Tibial artery (tissue), 4 donors: ENCODE measurements at regions not wholly inside any gene's neighbourhood (a gene's known extent, or its start where the extent isn't known, plus 50 kb on each side); places are given as distances from the start of the nearest gene placed in this dataset.

Experiments
- DNase-seq, 2 donors: peaks; one replicate each; pipeline ENCODE4 v3.0.0-alpha.2; 2019
- H3K27ac ChIP-seq, 2 donors: fragments of 200-600 bp; sonication (generic) in 1 of 2; 1 replicate in 1 of 2; 2 replicates in 1 of 2; pipeline ENCODE4 v1.5.1; 2018 to 2019; ENCODE audit warnings: mild to moderate bottlenecking in 1 of 2
- H3K27me3 ChIP-seq, 2 donors: fragments of 200-600 bp; sonication (generic) in 1 of 2; one replicate each; pipeline versions ENCODE4 v1.5.1 to v1.6.0; 2016 to 2019
- H3K36me3 ChIP-seq, 3 donors: fragments of 200-600 bp; sonication (generic) in 2 of 3; one replicate each; pipeline ENCODE4 v1.5.1; 2016 to 2019; ENCODE audit warnings: mild to moderate bottlenecking in 2 of 3
- H3K4me1 ChIP-seq, 4 donors: fragments of 200-600 bp; sonication (generic) in 2 of 4; 1 replicate in 3 of 4; 2 replicates in 1 of 4; pipeline ENCODE4 v1.5.1; 2016 to 2019
- H3K4me3 ChIP-seq, 2 donors: fragments of 200-600 bp; sonication (generic) in 1 of 2; 1 replicate in 1 of 2; 2 replicates in 1 of 2; pipeline ENCODE4 v1.5.1; 2018 to 2019; ENCODE audit warnings: mild to moderate bottlenecking in 2 of 2
- H3K9me3 ChIP-seq, 3 donors: fragments of 200-600 bp; sonication (generic) in 1 of 3; one replicate each; pipeline ENCODE4 v1.5.1; 2016 to 2019
- CTCF ChIP-seq, 2 experiments: fragments of 200-600 bp in 1 of 2; fragments of 450-650 bp in 1 of 2; IDR thresholded peaks; one replicate each; pipeline ENCODE4 v1.5.1; 2017 to 2019; ENCODE audit warnings: antibody characterized with exemption in 2 of 2, mild to moderate bottlenecking in 1 of 2, moderate library complexity in 1 of 2
- intact Hi-C: fragments of 100-400 bp; cut with DNase I; formaldehyde crosslinking; loops from one replicate; pipeline ENCODE4 v1.15.0; 2023; ENCODE audit warnings: low total_unique reads

- H3K9me3 ChIP-seq = no peaks in the 10 kb centered on the region
- intact Hi-C loops = no loop called here
- no peak for TF ChIP-seq CTCF (IDR thresholded peaks at IDR 0.05)
- no peak overlapping the region for H3K27ac ChIP-seq
- DNase-seq = no peak
- H3K4me3 ChIP-seq = no peak overlapping the region
- H3K4me1 ChIP-seq = no peaks in the 10 kb centered on the region
- no peaks in the 10 kb centered on the region for H3K36me3 ChIP-seq
- H3K27me3 ChIP-seq = no peaks in the 10 kb centered on the region
Observed at GRCh38 chr11:91763331-91763730, 461.3 kb upstream of the FAT3 start.

GRCh38 chr11:91761406-91762025 is 463.1 kb upstream of the FAT3 start:
- no peak for DNase-seq
- H3K27me3 ChIP-seq = no peaks in the 10 kb centered on the region
- no peaks in the 10 kb centered on the region for H3K9me3 ChIP-seq
- no peak overlapping the region for H3K27ac ChIP-seq
- H3K4me1 ChIP-seq = no peaks in the 10 kb centered on the region
- intact Hi-C loops = no loop called here
- H3K4me3 ChIP-seq = no peak overlapping the region
- TF ChIP-seq CTCF (IDR thresholded peaks at IDR 0.05) = no peak
- no peaks in the 10 kb centered on the region for H3K36me3 ChIP-seq

- no peak for DNase-seq
- H3K4me3 ChIP-seq = no peak overlapping the region
- intact Hi-C loops = no loop called here
- no peak for TF ChIP-seq CTCF (IDR thresholded peaks at IDR 0.05)
- H3K27me3 ChIP-seq = no peaks in the 10 kb centered on the region
- H3K36me3 ChIP-seq = no peaks in the 10 kb centered on the region
- H3K27ac ChIP-seq = no peak overlapping the region
- peaks cover 0 to 5% (median 3%) of the 10 kb centered on the region in 3 donors for H3K9me3 ChIP-seq
- no peaks in the 10 kb centered on the region for H3K4me1 ChIP-seq
Observed at GRCh38 chr11:91756829-91757480, 467.7 kb upstream of the FAT3 start.

- no peaks in the 10 kb centered on the region for H3K27me3 ChIP-seq
- TF ChIP-seq CTCF (IDR thresholded peaks at IDR 0.05) = no peak
Observed at GRCh38 chr11:91755951-91756707, 468.5 kb upstream of the FAT3 start.

GRCh38 chr11:91755526-91755925 is 469.1 kb upstream of the FAT3 start:
- no peak overlapping the region for H3K4me3 ChIP-seq
- TF ChIP-seq CTCF (IDR thresholded peaks at IDR 0.05) = no peak
- no peaks in the 10 kb centered on the region for H3K4me1 ChIP-seq
- no peak for DNase-seq
- no peaks in the 10 kb centered on the region for H3K27me3 ChIP-seq
- H3K9me3 ChIP-seq = peaks cover 0 to 5% (median 3%) of the 10 kb centered on the region in 3 donors
- intact Hi-C loops = no loop called here
- H3K36me3 ChIP-seq = no peaks in the 10 kb centered on the region
- H3K27ac ChIP-seq = no peak overlapping the region

More at GRCh38 chr11:91755951-91756707, 468.5 kb upstream of the FAT3 start:
- Histone ChIP-seq H3K4me1 (no peaks in the 10 kb centered on the region), H3K9me3 (peaks cover 0 to 5% (median 3%) of the 10 kb centered on the region in 3 donors), H3K27ac (no peak overlapping the region), H3K36me3 (no peaks in the 10 kb centered on the region), H3K4me3 (no peak overlapping the region)
- intact Hi-C loops = no loop called here
- no peak for DNase-seq
